Kidney capillary endothelial cell (primary cell): ENCODE measurements at regions not wholly inside any gene's neighbourhood (a gene's known extent, or its start where the extent isn't known, plus 50 kb on each side); places are given as distances from the start of the nearest gene placed in this dataset.

Experiments
- DNase-seq: peaks from one replicate; pipeline ENCODE4 v3.0.0-alpha.2; 2018; ENCODE audit warnings: low spot score

DNA sequence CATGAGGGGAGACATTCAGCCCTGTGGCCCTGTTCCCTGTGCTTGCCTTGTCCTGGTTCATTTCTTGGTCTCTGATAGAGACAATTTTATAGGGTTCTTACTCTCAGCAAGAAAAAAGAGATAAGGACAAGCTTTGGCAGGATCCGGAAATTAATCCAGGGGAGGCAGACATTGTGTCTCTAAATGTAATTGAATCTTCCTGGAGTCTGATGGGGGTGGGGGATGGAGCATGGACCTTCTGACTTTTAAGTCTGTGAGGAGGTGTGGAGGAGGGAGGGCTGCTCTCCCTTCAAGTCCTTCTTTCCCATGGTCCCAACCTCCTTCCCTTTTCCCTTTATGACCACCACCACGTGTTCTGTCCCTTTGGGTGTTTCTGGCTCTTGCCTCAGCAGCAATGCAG, 512.7 kb downstream of the DHX35 start:
- no peak for DNase-seq

- no peak for DNase-seq
These were observed 511.4 kb downstream of the DHX35 start for GRCh38 chr20:39473536-39473935.

GRCh38 chr20:39468703-39469102, 506.6 kb downstream of the DHX35 start:
- DNase-seq, result no peak

GRCh38 chr20:39464238-39464637, 502.1 kb downstream of the DHX35 start:
- DNase-seq, result no peak

- DNase-seq, result no peak
These were observed 500.3 kb downstream of the DHX35 start for GRCh38 chr20:39462416-39462945.

GRCh38 chr20:39458452-39458851, 496.3 kb downstream of the DHX35 start:
- no peak for DNase-seq

DNA sequence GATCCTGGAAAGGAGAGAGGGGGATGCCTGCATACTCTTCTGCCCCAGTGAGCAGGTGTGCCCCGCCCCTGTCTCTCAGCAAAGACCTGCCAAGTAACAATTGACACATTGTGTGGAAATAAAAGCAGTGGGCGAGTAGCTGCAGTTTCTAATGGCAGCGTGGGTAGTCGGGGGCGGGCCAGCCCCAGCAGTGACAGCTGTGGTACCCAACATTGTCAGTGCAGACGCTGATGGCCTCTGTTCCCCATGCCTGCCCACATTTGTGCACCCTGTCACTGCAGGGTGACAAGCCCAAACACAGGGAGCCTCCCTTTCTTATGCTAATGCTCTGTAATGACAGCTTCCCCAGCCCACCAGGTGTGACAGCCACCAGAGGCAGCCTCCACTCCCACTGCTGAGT, 491.7 kb downstream of the DHX35 start:
- DNase-seq, result no peak

- no peak for DNase-seq
These were observed 490.6 kb downstream of the DHX35 start for GRCh38 chr20:39452583-39453340.

DNA sequence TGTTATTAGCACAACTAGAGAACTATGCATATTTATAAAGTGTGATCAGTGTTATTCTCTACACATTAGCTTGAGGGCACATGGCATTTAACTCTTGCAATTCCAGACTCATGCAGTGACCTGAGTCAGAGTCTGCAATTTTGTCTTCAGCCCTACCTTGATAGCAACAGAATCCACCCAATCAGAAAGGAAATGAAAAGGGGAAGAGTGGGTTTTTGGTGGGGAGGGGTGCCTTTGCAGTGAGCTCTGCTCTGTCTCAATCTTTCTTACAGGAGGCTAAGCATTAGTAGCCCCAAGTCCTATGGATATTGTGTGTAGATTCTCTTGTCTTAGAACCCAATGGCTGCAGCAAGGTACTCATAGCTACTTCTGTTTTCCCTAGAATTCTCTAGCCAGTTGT, 489.2 kb downstream of the DHX35 start:
- DNase-seq, result no peak

GRCh38 chr20:39446397-39446796, 484.3 kb downstream of the DHX35 start:
- no peak for DNase-seq

DNA sequence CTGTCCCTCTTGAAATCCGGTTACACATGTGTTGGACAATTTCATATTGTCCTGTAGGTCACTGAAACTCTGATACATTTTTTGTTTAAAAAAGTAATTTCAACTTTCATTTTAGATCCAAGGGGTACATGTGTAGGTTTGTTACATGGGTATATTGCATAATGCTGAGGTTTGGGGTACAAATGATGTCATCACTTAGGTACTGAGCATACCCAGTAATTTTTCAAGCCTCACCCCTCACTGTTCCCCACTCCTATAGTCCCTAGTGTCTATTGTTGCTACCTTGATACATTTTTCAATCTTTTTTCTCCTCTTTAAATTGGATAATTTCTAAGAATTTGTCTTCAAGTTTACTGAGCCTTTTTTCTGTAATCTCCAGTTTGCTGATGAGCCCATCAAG, 483.0 kb downstream of the DHX35 start:
- no peak for DNase-seq

DNA sequence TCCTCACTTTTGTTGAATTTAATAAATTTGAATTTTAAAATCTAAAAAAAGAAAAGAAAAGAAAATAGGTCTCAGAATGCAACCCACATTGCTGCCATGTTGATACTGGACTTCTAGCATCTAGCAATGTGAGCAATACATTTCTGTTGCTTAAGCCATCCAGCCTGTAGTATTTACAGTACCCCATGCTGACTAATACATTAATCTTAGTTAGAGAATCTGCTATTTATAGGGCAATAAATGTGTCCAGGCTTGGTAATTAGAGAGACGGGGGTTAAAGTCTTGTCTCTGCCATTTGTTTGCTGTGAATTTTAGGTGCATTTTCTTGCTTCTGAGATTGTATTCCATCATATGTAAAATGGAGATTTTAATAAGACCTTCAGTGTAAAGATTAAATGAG, 471.3 kb downstream of the DHX35 start:
- DNase-seq, result no peak

- no peak for DNase-seq
These were observed 469.1 kb downstream of the DHX35 start for GRCh38 chr20:39431091-39431880.

- DNase-seq, result peak; percentile 30
These were observed 467.6 kb downstream of the DHX35 start for GRCh38 chr20:39429726-39430125.

DNA sequence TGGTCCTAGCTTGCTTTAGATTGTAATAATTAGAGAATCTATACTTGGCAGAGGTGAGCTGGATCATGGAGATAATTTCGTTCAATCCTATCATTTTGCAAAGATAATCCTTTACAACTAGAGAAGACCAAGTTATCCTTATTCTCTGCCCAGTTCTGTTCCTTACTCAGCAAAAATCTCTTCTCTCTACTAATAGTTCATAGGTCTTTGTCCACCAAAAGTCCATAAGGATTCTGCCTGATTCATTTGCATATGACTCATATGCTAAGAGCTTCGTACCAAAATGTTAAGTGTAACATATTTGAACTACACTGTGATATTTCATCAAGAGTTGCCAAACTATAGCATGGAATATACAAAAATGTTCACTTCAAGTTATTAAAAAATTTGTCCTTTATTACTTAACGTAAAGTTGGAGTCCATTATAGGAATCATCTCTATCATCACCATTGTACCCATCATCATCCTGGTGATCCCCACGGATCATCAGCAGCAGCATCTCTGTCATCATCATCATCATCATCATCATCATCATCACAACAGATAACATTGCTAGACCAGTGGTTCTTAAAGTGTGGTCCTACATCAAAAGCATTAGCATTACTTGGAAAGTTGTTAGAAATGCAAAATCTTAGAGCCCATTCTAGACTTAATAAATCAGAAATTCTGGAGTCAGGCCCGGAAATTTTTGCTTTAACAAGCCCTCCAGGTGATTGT, 463.0 kb downstream of the DHX35 start:
- no peak for DNase-seq

- DNase-seq, result no peak
These were observed 459.5 kb downstream of the DHX35 start for GRCh38 chr20:39421571-39422105.

- no peak for DNase-seq
These were observed 449.9 kb downstream of the DHX35 start for GRCh38 chr20:39412091-39412490.

GRCh38 chr20:39399463-39399862, 437.3 kb downstream of the DHX35 start:
- DNase-seq, result no peak

- DNase-seq, result no peak
These were observed 436.5 kb downstream of the DHX35 start for GRCh38 chr20:39398656-39399055.

- no peak for DNase-seq
These were observed 435.5 kb downstream of the DHX35 start for GRCh38 chr20:39397646-39398045.

- peak; percentile 51 for DNase-seq
These were observed 433.5 kb downstream of the DHX35 start for GRCh38 chr20:39395478-39396291.
